ENCODE measurements at regions not wholly inside any gene's neighbourhood (a gene's known extent, or its start where the extent isn't known, plus 50 kb on each side); places are given as distances from the start of the nearest gene placed in this dataset.
A peak's percentile ranks its signal among the peaks of the same experiment; 100 is the strongest.

DNA sequence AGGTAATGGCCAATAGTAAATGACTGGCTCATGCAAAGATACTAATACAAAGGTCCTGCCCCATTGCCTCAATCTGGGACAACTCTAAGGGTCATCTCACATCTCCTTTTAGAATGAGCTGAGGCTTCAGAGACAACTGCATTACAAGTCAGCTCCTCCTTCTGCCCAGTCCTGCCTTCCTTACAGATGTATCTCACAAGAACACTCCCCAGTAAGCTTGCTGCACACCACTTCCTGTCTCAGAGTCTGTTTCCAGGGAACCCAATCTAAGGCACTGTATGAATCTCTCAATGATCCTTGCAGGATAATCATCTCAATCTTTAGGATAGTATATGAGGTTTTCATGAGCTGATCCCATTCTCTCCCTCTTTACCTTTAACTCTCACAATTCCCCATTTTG lies 57.8 kb upstream of the ZDHHC17 start:
- H3K4me1 ChIP-seq (ENCODE audit: control insufficient read depth, extremely low read depth, insufficient read depth, low read length): no peaks in the 10 kb centered on the region
- no peaks in the 10 kb centered on the region for H3K79me2 ChIP-seq (ENCODE audit: control insufficient read depth, insufficient read depth, low read length)
- dilution Hi-C loops (cut with MboI; ENCODE audit: extremely low pct_ligation_motif_present, low sequenced_read_pairs): no loop called here
- peak overlapping the region; percentile 54 for H2AFZ ChIP-seq (ENCODE audit: control insufficient read depth, low read length)
- no peak overlapping the region for H3K9ac ChIP-seq (ENCODE audit: control insufficient read depth, extremely low read depth, insufficient read depth, low read length)
- H3K4me2 ChIP-seq (ENCODE audit: control insufficient read depth, extremely low read depth, insufficient read depth, low read depth, low read length): no peak overlapping the region
- no peaks in the 10 kb centered on the region for H3K9me1 ChIP-seq (ENCODE audit: control insufficient read depth, extremely low read depth, insufficient read depth, low read length)
- no peaks in the 10 kb centered on the region for H4K20me1 ChIP-seq (ENCODE audit: control insufficient read depth, extremely low read depth, insufficient read depth, low read length)
- H3K27me3 ChIP-seq (ENCODE audit: control insufficient read depth, extremely low read depth, insufficient read depth, low read length): no peaks in the 10 kb centered on the region
- DNase-seq (ENCODE audit: low read depth, low spot score): no peak
- H3K27ac ChIP-seq (ENCODE audit: control insufficient read depth, insufficient read depth, low read length): no peak overlapping the region
- FAIRE-seq: peak; percentile 91
- no peak overlapping the region for H3K4me3 ChIP-seq (ENCODE audit: control insufficient read depth in 2 of 3, extremely low read depth in 1 of 3, insufficient read depth in 2 of 3, low read depth in 1 of 3, low read length in 3 of 3)
- no peak for TF ChIP-seq EZH2 (IDR thresholded peaks at IDR 0.05; ENCODE audit: low read length)
- TF ChIP-seq, protein P1, sequence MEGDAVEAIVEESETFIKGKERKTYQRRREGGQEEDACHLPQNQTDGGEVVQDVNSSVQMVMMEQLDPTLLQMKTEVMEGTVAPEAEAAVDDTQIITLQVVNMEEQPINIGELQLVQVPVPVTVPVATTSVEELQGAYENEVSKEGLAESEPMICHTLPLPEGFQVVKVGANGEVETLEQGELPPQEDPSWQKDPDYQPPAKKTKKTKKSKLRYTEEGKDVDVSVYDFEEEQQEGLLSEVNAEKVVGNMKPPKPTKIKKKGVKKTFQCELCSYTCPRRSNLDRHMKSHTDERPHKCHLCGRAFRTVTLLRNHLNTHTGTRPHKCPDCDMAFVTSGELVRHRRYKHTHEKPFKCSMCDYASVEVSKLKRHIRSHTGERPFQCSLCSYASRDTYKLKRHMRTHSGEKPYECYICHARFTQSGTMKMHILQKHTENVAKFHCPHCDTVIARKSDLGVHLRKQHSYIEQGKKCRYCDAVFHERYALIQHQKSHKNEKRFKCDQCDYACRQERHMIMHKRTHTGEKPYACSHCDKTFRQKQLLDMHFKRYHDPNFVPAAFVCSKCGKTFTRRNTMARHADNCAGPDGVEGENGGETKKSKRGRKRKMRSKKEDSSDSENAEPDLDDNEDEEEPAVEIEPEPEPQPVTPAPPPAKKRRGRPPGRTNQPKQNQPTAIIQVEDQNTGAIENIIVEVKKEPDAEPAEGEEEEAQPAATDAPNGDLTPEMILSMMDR (optimal IDR thresholded peaks at IDR 0.05 in 1 of 3, IDR thresholded peaks at IDR 0.05 in 1 of 3, conservative IDR thresholded peaks at IDR 0.05 in 1 of 3; ENCODE audit: extremely low read depth in 1 of 3, insufficient read depth in 2 of 3, low read length in 3 of 3): no peak
- H3K9me3 ChIP-seq (ENCODE audit: control insufficient read depth, low read depth, low read length): no peaks in the 10 kb centered on the region
- H3K36me3 ChIP-seq (ENCODE audit: control insufficient read depth in 2 of 2, extremely low read depth in 1 of 2, insufficient read depth in 2 of 2, low read length in 2 of 2): no peaks in the 10 kb centered on the region

DNA sequence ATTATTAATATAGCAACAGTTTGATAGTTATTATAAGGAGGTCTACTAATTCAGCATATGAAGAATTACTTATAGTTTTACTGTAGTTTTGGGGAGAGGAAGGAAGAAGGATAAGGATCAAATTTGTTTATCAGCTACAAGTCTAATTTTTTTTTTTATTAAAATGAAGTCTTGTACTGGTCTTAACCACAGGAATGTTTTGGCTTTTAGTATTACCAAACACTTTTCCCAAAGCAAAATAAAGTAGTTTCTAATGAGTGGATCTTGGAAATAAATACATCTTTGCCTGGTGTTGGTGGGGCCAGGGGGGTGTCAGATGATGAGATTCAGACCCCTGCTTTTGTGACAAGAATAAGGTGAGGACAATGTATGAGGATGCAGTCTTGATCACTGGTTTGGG lies 57.2 kb upstream of the ZDHHC17 start:
- FAIRE-seq: no peak

More for the DNA sequence above, 57.2 kb upstream of the ZDHHC17 start:
- H4K20me1 ChIP-seq (ENCODE audit: control insufficient read depth, extremely low read depth, insufficient read depth, low read length): no peaks in the 10 kb centered on the region
- H3K36me3 ChIP-seq (ENCODE audit: control insufficient read depth in 2 of 2, extremely low read depth in 1 of 2, insufficient read depth in 2 of 2, low read length in 2 of 2): no peaks in the 10 kb centered on the region
- no peaks in the 10 kb centered on the region for H3K9me3 ChIP-seq (ENCODE audit: control insufficient read depth, low read depth, low read length)
- no peaks in the 10 kb centered on the region for H3K4me1 ChIP-seq (ENCODE audit: control insufficient read depth, extremely low read depth, insufficient read depth, low read length)
- DNase-seq (ENCODE audit: low read depth, low spot score): no peak
- TF ChIP-seq, protein P1 (optimal IDR thresholded peaks at IDR 0.05 in 1 of 3, IDR thresholded peaks at IDR 0.05 in 1 of 3, conservative IDR thresholded peaks at IDR 0.05 in 1 of 3; ENCODE audit: extremely low read depth in 1 of 3, insufficient read depth in 2 of 3, low read length in 3 of 3): no peak
- TF ChIP-seq EZH2 (IDR thresholded peaks at IDR 0.05; ENCODE audit: low read length): no peak
- H3K27me3 ChIP-seq (ENCODE audit: control insufficient read depth, extremely low read depth, insufficient read depth, low read length): no peaks in the 10 kb centered on the region
- H3K9me1 ChIP-seq (ENCODE audit: control insufficient read depth, extremely low read depth, insufficient read depth, low read length): no peaks in the 10 kb centered on the region
- H3K9ac ChIP-seq (ENCODE audit: control insufficient read depth, extremely low read depth, insufficient read depth, low read length): no peak overlapping the region
- no peak overlapping the region for H3K4me3 ChIP-seq (ENCODE audit: control insufficient read depth in 2 of 3, extremely low read depth in 1 of 3, insufficient read depth in 2 of 3, low read depth in 1 of 3, low read length in 3 of 3)
- no peak overlapping the region for H3K27ac ChIP-seq (ENCODE audit: control insufficient read depth, insufficient read depth, low read length)
- H2AFZ ChIP-seq (ENCODE audit: control insufficient read depth, low read length): no peak overlapping the region
- no peak overlapping the region for H3K4me2 ChIP-seq (ENCODE audit: control insufficient read depth, extremely low read depth, insufficient read depth, low read depth, low read length)
- dilution Hi-C loops (cut with MboI; ENCODE audit: extremely low pct_ligation_motif_present, low sequenced_read_pairs): no loop called here
- H3K79me2 ChIP-seq (ENCODE audit: control insufficient read depth, insufficient read depth, low read length): no peaks in the 10 kb centered on the region
